ENCODE measurements at regions not wholly inside any gene's neighbourhood (a gene's known extent, or its start where the extent isn't known, plus 50 kb on each side); places are given as distances from the start of the nearest gene placed in this dataset. TPM values are rescaled to one million over a fixed set of nuclear protein-coding genes. Genes with fewer than 3 reads are reported as not detected.
"Not testable (repeated sequence)": the region's sequence is repeated elsewhere in the genome, so short reads cannot be mapped to it uniquely, and the experiment has no call there.

DNA sequence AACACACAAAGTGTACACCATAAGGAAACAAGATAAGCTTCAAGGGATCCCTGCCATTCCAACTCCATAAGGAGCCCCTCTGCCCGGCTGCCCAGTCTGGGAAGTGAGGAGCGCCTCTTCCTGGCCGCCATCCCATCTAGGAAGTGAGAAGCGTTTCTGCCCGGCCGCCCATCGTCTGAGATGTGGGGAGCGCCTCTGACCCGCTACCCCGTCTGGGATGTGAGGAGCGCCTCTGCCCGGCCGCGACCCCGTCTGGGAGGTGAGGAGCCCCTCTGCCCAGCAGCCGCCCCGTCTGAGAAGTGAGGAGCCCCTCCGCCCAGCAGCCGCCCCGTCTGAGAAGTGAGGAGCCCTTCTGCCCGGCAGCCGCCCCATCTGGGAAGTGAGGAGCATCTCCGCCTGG, 51.8 kb upstream of the KLHL4 start:
- not testable (repeated sequence) for FAIRE-seq

More for the DNA sequence above, 51.8 kb upstream of the KLHL4 start:
- not testable (repeated sequence) for DNase-seq (ENCODE audit: low spot score in 2 of 2)

Small RNA genes in the stretch of these regions (small RNA-seq; reads per million reads assigned to genes)
- gene Z96811.1: not detected

All from frontal cortex (tissue), 4 donors.